IPS-NIHi11 (cell line): ENCODE measurements at regions not wholly inside any gene's neighbourhood (a gene's known extent, or its start where the extent isn't known, plus 50 kb on each side); places are given as distances from the start of the nearest gene placed in this dataset.

Experiments used
- DNase-seq: peaks from one replicate; pipeline ENCODE4 v3.0.0; 2012; ENCODE audit warnings: mixed read lengths, low spot score

DNA sequence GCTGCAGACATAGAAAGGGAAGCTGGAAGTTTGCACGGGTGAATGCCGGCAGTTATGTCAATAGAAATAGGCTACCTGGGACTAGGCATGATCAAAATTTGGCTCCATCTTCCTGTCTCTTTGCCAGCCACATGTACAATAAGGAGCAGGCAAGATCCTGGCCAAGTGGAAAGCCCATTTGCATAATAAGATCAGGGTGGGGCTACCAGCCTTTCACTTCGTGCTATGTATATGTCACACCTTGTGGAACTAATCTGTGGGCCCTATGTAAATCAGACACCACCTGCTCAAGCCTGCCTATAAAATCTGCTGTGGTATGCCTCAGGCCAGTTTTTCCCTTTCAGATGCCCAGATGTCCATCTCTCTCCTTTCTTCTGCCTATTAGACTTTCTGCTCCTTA lies 79.3 kb upstream of the DRD2 start:
- DNase-seq = no peak

GRCh38 chr11:113553915-113554314 lies 78.7 kb upstream of the DRD2 start:
- DNase-seq = no peak

GRCh38 chr11:113553235-113553634 lies 78.0 kb upstream of the DRD2 start:
- peak; percentile 45 for DNase-seq

DNA sequence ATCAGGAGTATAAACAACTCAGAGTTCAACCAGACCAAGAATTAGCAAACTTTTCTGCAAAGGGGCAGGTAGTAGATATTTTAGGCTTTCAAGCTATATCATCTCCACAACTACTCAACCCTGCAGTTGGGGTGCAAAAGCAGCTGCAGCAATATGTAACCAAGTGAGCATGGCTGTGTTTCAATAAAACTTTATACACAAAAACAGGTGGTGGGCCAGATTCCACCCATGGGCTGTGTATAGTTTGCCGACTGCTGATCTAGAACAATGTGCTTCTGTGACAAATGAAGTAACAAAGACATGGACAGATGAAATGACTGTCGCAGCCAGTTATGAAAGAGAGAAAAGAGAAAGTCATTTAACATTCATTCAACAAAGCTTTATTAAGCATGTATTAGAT lies 77.1 kb upstream of the DRD2 start:
- no peak for DNase-seq

GRCh38 chr11:113551645-113552044 lies 76.4 kb upstream of the DRD2 start:
- no peak for DNase-seq

DNA sequence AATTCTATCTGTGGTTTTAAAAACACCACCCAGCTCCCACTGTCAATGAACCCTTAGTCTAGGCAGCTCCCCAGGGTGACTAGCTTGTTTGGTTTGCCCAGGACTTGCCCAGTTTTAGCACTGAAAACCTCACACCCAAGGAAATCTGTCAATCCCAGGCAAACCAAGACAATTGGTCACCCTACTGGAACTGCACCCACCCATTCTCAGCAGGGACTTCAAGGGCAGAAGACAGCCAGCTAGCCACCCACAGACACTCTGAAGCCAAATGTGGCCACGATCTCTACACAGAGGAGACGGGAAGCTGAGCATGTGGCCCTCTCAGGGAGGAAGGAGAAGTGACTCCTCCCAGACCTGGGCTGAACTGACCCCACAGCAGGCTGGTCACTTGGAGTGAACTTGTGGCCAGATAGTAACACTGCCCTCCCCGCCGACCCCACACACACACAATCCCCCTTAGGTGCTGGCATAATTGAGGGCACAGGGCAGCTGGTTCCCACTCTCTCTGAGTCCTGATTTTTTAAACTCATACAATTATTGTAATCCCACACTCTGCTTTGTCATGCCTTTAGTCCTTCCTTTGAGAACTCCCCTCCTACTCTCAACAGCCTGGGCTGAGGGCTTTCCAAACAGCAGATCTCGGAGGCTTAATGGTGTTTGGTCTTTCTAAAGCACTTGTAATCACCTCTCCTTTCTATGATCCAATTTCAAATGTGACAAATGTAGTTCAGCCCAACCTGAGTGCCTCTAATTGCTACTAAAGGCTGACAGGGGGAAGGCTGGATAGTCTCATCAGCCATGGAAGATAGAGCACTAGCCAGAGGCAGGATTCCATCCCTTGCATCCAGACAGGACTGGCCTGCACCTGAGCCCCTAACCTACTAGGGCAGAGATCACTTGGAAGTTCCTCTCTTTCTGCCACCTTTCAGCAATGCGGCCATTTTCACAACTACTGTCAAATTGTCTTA lies 74.7 kb upstream of the DRD2 start:
- no peak for DNase-seq

DNA sequence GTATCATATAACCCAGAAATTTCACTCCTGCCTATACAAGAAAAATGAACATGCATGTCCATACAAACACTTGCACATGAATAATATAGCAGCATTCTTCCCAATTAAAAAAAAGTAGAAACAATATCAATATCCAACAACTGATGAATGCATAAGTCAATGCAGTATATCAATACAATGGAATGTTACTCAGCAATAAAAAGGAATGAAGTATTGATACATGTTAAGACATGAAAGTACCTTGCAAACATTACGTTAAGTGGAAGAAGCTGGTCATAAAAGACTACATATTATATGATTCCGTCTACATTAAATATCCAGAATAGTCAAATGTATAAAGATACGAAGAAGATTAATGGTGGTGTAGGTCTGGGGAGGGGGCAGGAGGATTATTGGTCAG lies 73.9 kb upstream of the DRD2 start:
- no peak for DNase-seq

GRCh38 chr11:113547739-113548138 lies 72.5 kb upstream of the DRD2 start:
- DNase-seq = no peak

DNA sequence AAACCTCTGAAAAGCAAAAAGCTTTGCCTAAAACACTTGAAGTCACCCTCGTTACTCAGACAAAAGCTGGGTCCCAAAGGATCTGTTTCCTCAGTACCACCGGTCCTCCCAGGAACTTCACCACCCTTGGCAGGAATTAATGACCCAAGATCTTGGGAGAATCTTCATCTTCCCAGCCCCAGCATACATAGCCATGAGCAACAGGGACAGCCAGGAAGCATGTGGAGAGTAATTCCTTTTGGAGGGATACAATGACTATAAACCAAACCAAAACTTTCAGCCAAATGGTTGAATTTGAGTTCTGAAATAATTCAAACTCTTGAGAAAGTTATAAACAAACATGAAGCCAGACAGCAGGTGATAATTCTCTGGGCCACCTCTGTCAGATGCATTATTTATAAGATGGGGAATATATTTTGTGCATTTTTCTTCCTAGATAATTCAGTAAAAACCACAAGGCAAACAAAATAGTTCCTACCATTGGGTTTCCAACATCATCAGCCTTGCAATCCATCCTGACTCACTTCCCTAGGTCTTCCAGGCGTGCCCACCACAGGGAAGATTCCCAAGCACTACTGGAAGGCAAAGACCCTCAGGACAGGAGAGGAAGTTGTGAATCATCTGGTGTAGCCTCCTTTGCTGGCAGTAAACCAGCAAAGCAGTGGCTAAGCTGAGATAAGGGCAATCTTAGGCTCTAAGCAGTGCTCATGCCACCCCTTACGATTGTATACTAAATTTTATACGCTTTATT lies 71.7 kb upstream of the DRD2 start:
- no peak for DNase-seq

GRCh38 chr11:113542420-113542819 lies 67.2 kb upstream of the DRD2 start:
- no peak for DNase-seq

- peak; percentile 44 for DNase-seq
Measured at GRCh38 chr11:113540416-113541330, 65.5 kb upstream of the DRD2 start.

DNA sequence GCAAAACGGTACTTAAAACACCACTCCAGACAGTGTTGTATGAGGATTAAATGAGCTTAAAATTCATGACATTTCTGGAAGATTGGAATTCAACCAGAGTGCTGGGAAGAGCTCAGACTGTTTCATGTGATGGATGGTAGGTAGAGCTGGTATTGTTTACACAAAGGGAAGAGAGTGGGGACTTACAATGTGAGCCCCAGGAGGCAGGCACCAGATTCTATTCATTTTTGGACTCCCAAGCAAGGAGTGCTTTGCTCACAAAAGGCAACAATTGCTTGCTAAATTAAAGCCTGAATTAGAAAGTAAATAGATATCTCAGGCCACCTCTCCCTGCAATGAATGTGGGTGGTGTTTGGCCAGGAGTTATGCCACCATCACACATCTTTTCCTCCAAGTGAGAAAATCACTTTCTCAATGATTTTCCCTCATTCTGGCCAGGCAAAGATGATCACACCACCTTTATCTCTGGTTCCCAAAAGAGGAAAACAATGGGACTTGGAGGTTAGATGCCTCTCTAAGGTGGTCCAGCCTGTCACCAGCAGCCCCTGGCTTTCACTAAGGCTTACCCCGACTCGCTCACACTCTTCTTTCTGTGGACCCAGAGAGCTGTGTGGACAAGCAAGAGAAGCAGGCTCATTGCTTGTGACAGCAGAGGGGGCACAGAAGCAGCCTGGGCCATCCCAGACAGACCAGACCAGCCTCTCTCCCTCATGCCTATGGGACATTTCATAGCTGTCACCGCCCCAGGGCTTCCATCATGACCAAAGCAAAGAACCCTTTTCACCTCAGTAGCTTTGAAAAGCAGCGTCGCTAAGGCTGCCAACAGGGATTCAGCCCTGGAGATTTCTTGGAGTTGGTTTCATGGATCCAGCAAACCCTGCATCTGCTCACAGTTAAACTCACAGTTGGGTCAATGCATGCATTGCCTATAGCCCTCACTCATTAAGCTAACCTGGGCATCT lies 63.5 kb upstream of the DRD2 start:
- DNase-seq = no peak

DNA sequence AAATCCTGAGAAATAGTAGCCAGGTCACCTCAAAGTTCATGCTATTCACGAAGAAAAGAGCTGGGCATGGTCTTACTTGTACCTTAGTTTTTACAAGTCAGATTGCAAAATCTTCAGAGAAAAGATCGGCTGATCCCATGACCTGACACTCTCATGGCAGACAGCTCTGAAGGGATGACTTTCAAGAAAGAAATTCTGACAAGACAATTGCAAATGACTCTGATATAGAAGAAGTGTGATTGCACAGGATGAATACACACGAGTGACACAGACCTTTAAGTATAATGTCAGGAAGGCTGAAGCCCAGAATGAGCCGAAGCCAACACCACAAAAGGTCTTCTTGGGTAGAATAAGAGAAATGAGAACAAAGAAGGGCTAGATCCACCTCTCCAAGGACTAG lies 59.4 kb upstream of the DRD2 start:
- no peak for DNase-seq

GRCh38 chr11:113533425-113533698 lies 58.2 kb upstream of the DRD2 start:
- DNase-seq = no peak

DNA sequence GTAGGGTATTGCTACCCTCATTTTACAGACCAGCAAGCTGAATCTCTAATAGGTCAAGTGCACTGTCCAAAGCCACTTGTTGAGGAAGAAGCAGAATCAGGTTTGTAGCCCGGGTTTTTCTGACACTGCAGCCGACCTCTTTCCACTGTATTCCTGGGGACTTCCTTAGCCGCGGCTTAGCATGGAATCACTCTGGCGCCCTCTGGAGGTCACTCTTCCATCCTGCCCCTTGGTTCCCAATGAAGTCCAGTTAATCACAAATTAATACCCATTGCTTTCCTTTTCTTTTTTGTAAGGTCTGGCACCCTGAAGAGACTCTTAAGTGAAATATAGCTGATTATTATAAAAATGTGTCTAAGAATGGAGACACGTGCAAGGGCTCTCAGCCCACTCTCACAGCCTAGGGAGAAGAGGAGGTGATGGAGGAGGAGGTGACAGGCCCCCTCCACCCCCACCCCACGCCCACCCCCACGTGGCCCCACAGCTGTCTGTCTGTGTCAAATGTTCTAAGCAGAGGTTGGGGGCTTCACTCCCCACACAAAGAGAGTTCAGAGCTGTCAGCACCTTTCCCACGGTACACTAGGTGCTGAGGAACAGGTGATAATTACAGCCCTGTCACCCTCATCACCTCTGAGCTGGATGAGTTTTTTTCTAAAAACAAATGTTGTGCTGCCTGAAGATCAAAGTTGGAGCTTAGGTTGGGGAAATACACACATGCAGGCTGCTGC lies 57.7 kb upstream of the DRD2 start:
- DNase-seq = peak; percentile 81

- no peak for DNase-seq
Measured at GRCh38 chr11:113531575-113532451, 56.6 kb upstream of the DRD2 start.

GRCh38 chr11:113531083-113531482 lies 55.9 kb upstream of the DRD2 start:
- DNase-seq = no peak

GRCh38 chr11:113529606-113530005 lies 54.4 kb upstream of the DRD2 start:
- no peak for DNase-seq

DNA sequence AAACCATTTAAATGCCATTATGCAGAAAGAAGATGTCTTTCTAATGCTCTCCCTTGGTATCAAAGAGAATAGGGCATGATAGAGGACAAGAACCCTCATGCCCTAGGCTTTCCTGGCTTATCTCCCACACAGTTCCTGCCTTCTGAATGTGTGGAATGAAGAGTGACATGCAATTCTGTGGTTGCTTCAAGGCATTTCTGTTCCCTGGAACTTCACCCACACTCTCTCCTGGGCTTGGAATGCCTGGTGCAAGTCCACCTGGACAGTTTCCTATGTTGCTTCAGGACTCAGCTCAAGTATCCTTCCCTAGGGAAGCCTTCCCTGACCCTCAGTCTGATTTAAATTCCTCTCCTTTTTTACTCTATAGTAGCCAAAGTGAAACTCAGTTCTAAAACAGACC lies 53.8 kb upstream of the DRD2 start:
- no peak for DNase-seq

GRCh38 chr11:113526521-113526920 lies 51.3 kb upstream of the DRD2 start:
- no peak for DNase-seq
